Renal pelvis (tissue), 1 donor: ENCODE measurements at regions not wholly inside any gene's neighbourhood (a gene's known extent, or its start where the extent isn't known, plus 50 kb on each side); places are given as distances from the start of the nearest gene placed in this dataset.

Source experiments
- DNase-seq: peaks from one replicate; pipeline ENCODE4 v3.0.0-alpha.2; 2013

DNA sequence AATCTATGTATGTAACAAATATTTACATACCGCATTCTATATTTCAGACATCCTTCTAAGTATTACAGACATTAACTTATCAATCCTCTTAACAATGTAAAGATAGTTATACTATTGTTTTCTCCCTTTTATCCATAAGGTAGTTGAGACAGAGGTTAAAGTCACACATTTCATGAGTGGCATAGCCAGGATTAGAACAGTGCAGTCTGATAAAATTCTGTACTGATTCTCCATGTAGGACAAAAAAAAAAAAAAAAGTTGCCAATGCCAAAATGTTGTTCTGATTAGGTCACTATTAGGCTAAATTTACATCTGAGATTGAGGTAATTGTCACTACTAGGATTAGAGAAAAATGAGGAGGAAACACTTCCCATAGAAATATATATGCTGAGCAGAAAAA lies 629.2 kb downstream of the OTOL1 start:
- DNase-seq = no peak

GRCh38 chr3:162130582-162130981 lies 634.0 kb downstream of the OTOL1 start:
- no peak for DNase-seq

GRCh38 chr3:162132981-162133380 lies 636.4 kb downstream of the OTOL1 start:
- DNase-seq = no peak

GRCh38 chr3:162134571-162134970 lies 638.0 kb downstream of the OTOL1 start:
- DNase-seq = no peak

DNA sequence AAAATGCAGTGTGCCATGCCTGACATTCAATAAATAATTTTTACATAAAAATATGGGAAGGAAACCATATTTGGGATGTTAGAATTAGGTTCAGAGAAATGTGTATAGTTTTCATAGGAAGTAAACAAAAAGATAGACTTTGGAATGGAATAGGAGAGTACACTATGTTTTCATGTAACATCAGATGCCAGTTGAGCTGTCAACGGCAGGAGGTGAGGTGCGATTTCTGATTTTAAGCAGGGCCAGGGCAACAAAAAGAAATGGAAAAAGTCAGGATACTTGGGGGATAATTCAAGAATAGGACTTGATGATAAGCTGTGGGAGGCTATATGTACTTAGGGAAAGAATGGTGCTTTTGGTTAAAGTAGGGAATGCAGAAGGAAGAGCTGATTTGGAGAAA lies 639.5 kb downstream of the OTOL1 start:
- DNase-seq = no peak

DNA sequence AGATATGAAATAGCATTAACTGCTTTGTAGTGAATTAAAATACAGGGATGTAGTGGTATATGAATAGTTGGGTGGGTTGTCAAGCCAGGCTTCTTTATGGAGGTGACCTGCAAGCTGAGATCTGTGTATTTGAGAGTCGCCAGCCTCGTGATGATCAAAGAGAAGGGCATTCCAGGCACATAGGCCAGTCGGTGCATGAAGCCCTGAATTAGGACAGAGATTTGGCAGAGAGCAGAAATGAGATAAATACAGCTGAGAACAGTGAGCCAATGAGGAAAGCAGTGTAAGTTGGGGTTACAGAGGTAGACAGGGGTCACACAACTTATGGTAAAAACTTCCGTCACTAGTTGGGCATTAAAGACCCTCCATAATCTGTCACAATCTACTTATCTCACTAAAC lies 641.9 kb downstream of the OTOL1 start:
- DNase-seq = no peak

DNA sequence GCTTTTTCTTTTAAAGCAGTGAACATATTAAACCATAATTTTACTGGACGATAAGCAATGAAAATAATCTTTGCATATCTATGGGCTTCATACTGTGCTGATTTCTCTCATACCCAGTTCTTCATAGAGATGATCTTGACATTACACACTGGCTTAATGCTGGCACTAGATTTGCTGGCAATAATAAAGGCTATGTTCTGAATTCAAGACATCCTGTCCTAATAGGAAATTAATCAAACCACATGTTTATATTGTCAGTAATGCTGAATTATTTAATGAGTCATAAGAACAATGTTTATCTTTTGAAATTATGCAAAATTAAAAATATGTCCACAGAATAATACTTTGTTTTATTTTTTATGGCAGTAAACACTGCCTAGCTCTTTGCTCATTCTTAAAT lies 643.2 kb downstream of the OTOL1 start:
- DNase-seq = no peak

DNA sequence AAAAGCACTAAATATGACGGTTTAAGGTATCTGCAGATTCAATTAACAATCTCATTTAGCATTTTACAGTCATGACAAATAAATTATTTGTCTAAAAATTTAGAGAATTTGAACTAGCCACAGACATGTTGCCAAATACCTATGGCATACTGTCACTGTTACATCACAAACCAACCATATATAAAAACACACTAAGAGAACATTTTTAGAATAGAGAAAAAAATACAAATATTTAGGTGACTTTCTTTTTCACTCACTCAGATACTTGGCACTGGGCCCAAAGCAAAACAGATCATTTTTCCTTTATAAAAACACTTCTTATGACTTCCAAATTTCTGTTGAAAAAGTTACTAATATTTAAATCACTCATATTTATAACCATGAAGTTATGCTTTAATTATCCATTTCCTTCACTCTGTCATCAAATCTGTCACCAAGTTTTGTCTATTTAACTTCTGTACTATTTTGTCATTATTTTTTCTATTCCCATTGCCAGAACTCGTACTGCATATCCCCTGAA lies 644.7 kb downstream of the OTOL1 start:
- DNase-seq = no peak

GRCh38 chr3:162142511-162142910 lies 645.9 kb downstream of the OTOL1 start:
- DNase-seq = no peak

- DNase-seq = no peak
These were observed 646.6 kb downstream of the OTOL1 start for GRCh38 chr3:162143180-162143579.

GRCh38 chr3:162147996-162148395 lies 651.4 kb downstream of the OTOL1 start:
- no peak for DNase-seq

DNA sequence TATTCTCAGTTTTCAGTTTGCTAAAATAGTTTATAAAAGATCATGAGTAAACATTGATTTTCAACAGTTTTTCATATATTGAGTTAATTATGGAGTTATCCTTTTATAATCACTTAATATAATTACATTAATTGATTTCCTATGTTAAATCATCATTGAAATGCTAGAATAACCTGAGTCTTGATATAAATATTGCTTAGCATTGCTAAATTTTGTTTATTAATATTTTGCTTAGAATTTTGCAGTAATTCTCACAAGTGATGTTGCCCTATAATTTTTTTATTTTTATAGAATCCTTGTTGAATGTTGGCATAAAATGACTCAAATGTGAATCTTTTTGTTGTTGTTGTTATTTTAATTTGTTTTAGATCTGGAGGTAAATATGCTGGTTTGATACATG lies 654.2 kb downstream of the OTOL1 start:
- no peak for DNase-seq

DNA sequence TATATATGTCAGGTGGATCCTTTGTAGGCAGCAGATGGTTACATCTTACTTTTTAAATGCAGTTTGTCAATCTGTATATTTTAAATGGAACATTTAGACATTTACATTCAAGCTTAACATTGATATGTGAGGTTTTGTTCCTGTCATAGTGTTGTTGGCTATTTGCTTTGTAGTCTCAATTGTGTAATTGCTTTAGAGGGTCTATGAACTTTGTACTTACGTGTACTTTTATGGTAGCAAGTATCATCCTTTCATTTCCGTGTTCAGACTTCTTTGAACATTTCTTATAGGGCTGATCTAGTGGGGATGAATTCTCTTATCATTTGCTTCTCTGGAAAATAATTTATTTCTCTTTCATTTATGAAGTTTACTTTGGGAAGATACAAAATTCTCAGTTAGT lies 656.0 kb downstream of the OTOL1 start:
- no peak for DNase-seq

- DNase-seq = no peak
These were observed 665.0 kb downstream of the OTOL1 start for GRCh38 chr3:162161595-162161994.

DNA sequence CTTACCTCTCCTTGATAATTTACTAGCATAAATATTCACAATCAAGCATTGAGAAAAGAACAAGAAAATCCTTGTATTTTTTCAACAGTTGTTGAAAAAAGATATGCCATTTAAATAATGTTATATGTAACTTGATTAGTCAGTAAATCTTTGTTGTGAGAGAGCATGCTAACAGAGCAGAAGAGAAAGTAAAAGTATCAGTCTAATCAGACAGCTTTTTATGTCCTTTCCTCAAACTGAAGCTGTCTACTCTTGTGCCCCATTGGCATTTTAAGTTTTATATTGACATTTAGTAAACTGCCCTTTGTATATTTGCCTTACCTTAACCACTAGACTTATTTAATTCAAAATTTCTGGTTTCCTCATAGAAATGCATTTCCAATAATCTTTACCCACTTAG lies 668.7 kb downstream of the OTOL1 start:
- no peak for DNase-seq

DNA sequence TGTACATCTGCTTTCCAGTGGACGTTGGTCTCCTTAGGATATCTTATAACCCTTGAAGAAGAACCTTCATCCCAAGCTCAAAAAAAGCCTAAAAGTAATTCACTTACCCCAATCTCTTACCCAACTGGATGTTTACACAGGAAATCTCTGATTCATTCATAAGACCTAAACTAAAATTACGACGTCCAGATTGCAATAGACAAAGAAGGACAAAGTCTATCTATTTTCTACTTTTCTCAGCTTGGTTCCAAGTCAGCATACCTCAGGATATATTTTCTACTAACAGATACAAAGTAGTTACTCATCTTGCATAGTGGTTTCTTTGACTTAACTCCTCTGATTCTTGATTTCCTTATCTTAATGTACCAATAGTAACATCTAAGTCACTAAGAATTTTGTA lies 669.9 kb downstream of the OTOL1 start:
- no peak for DNase-seq

- DNase-seq = no peak
These were observed 672.1 kb downstream of the OTOL1 start for GRCh38 chr3:162168715-162169114.

- no peak for DNase-seq
These were observed 674.0 kb downstream of the OTOL1 start for GRCh38 chr3:162170581-162170980.

DNA sequence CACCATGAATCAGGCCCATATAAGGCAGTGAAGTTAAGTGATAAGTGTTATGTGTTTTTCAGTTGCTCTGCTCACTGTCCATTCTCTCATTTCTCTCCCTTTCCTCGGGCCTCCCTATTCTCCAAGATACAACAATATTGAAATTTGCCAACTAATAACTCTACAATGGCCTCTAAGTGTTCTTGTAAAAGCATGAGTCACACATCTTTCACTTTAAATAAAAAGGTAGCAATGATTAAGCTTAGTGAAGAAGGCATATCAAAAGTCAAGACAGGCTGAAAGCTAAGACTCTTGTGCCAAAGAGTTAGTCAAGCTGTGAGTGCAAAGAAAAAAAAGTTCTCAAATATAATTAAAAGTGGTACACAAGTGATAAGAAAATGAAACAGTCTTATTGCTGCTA lies 675.4 kb downstream of the OTOL1 start:
- DNase-seq = no peak

GRCh38 chr3:162175145-162175544 lies 678.5 kb downstream of the OTOL1 start:
- DNase-seq = no peak

GRCh38 chr3:162175878-162176277 lies 679.3 kb downstream of the OTOL1 start:
- DNase-seq = no peak

- DNase-seq = no peak
These were observed 686.8 kb downstream of the OTOL1 start for GRCh38 chr3:162183440-162183839.

- DNase-seq = no peak
These were observed 695.9 kb downstream of the OTOL1 start for GRCh38 chr3:162192340-162193029.
